SK-N-SH (cell line): ENCODE measurements at regions not wholly inside any gene's neighbourhood (a gene's known extent, or its start where the extent isn't known, plus 50 kb on each side); places are given as distances from the start of the nearest gene placed in this dataset.
A peak's percentile ranks its signal among the peaks of the same experiment; 100 is the strongest.

Experiments used
- CTCF ChIA-PET: fragments of 300-600, 350-600 bp; formaldehyde crosslinking; extraction: SDS; loops from one replicate; lab custom pipeline; 2021; lab: Yijun Ruan, JAX
- POLR2A ChIA-PET: fragments of 350-600 bp; sonication (Branson Sonifier 250); formaldehyde crosslinking; extraction: SDS; loops from one replicate; lab custom pipeline; 2020; ENCODE audit warnings: antibody characterized with exemption, inconsistent platforms; lab: Yijun Ruan, JAX
- DNase-seq: peaks from one replicate; pipeline ENCODE4 v3.0.0; 2012
- H2AFZ ChIP-seq: fragments of 200-600 bp; sonication (generic); 2 replicates; pipeline ENCODE4 v1.8.1; 2016; ENCODE audit warnings: antibody characterized with exemption, mild to moderate bottlenecking, low read depth
- H3F3A ChIP-seq: fragments of 200-600 bp; sonication (generic); replicated peaks from 2 replicates; pipeline ENCODE3; 2016; ENCODE audit warnings: antibody characterized with exemption, mild to moderate bottlenecking; ENCODE audit not compliant: insufficient read depth
- H3K27ac ChIP-seq, 2 experiments: fragments of 200-500 bp in 1 of 2; fragments of 200-600 bp in 1 of 2; sonication (Bioruptor generic) in 1 of 2; sonication (generic), shearing (Covaris generic) in 1 of 2; 2 replicates each; pipeline versions ENCODE4 v1.5.1 to v1.6.1; 2014 to 2016; ENCODE audit warnings: low read depth in 2 of 2, inconsistent platforms in 1 of 2, low read length in 1 of 2, mild to moderate bottlenecking in 1 of 2, mixed read lengths in 1 of 2
- H3K27me3 ChIP-seq: fragments of 200-600 bp; sonication (generic), shearing (Covaris generic); 2 replicates; pipeline ENCODE4 v1.6.1; 2016; ENCODE audit warnings: mixed run types; ENCODE audit not compliant: insufficient read depth
- H3K36me3 ChIP-seq, 2 experiments: fragments of 200-500 bp in 1 of 2; fragments of 200-600 bp in 1 of 2; sonication (Bioruptor generic) in 1 of 2; sonication (generic) in 1 of 2; replicated peaks in 1 of 2; 2 replicates each; pipeline versions ENCODE3 to v1.5.1; 2014 to 2016; ENCODE audit warnings: low read length in 1 of 2, mild to moderate bottlenecking in 1 of 2; ENCODE audit not compliant: insufficient read depth in 2 of 2, control insufficient read depth in 1 of 2
- H3K4me1 ChIP-seq, 2 experiments: fragments of 200-500 bp in 1 of 2; fragments of 200-600 bp in 1 of 2; sonication (Bioruptor generic) in 1 of 2; sonication (generic), shearing (Covaris generic) in 1 of 2; 2 replicates each; pipeline versions ENCODE4 v1.5.1 to v1.6.1; 2014 to 2016; ENCODE audit warnings: low read depth in 1 of 2, low read length in 1 of 2, mixed run types in 1 of 2; ENCODE audit not compliant: insufficient read depth in 2 of 2, control insufficient read depth in 1 of 2
- H3K4me2 ChIP-seq: fragments of 200-600 bp; sonication (generic), shearing (Covaris generic); 2 replicates; pipeline ENCODE4 v1.6.1; 2017; ENCODE audit warnings: mixed run types
- H3K4me3 ChIP-seq, 2 experiments: fragments of 200-500 bp in 1 of 2; fragments of 200-600 bp in 1 of 2; sonication (Bioruptor generic) in 1 of 2; sonication (generic), shearing (Covaris generic) in 1 of 2; 2 replicates each; pipeline versions ENCODE4 v1.5.1 to v1.8.1; 2014 to 2016; ENCODE audit warnings: low read depth in 2 of 2, inconsistent platforms in 1 of 2, low read length in 1 of 2, mild to moderate bottlenecking in 1 of 2, mixed read lengths in 1 of 2, moderate library complexity in 1 of 2
- H3K79me2 ChIP-seq: fragments of 200-600 bp; sonication (generic); 2 replicates; pipeline ENCODE4 v1.8.1; 2017; ENCODE audit warnings: mild to moderate bottlenecking; ENCODE audit not compliant: insufficient read depth
- H3K9ac ChIP-seq: fragments of 200-600 bp; sonication (generic); 2 replicates; pipeline ENCODE4 v1.6.1; 2017; ENCODE audit warnings: mixed run types
- H3K9me2 ChIP-seq: fragments of 200-600 bp; sonication (generic); 2 replicates; pipeline ENCODE4 v1.6.1; 2017; ENCODE audit warnings: mixed run types
- H3K9me3 ChIP-seq: fragments of 200-600 bp; sonication (generic); 2 replicates; pipeline ENCODE4 v1.6.1; 2017; ENCODE audit warnings: mixed run types, mild to moderate bottlenecking, moderate library complexity
- H4K20me1 ChIP-seq: fragments of 200-600 bp; sonication (generic); 2 replicates; pipeline ENCODE4 v1.6.1; 2017; ENCODE audit warnings: mild to moderate bottlenecking, mixed run types; ENCODE audit not compliant: insufficient read depth
- CHD2 ChIP-seq: fragments of 150-350 bp; IDR thresholded peaks from 2 replicates; pipeline ENCODE4 v1.6.1; 2018; ENCODE audit warnings: low read length; ENCODE audit not compliant: partially characterized antibody
- EZH2phosphoT487 ChIP-seq: fragments of 200-600 bp; sonication (generic); IDR thresholded peaks from 2 replicates; pipeline ENCODE4 v1.6.1; 2017; ENCODE audit warnings: low read depth, mixed run types, mild to moderate bottlenecking, antibody characterized with exemption, moderate library complexity, borderline replicate concordance
- FOSL2 ChIP-seq: IDR thresholded peaks from 2 replicates; pipeline ENCODE4 v1.4.0; 2012; ENCODE audit warnings: low read depth, mild to moderate bottlenecking, moderate library complexity, borderline replicate concordance
- FOXJ3 ChIP-seq: sonication (generic); formaldehyde crosslinking; IDR thresholded peaks from 2 replicates; pipeline ENCODE4 v1.5.1; 2020; ENCODE audit warnings: mild to moderate bottlenecking, missing genetic modification reagents
- IRF3 ChIP-seq: fragments of 150-350 bp; IDR thresholded peaks from 2 replicates; pipeline ENCODE4 v1.6.1; 2016; ENCODE audit warnings: mild to moderate bottlenecking, low read depth, low read length
- PBX3 ChIP-seq: IDR thresholded peaks from 2 replicates; pipeline ENCODE4; 2012
- REST ChIP-seq: IDR thresholded peaks from 2 replicates; pipeline ENCODE4 v1.6.1; 2012; ENCODE audit warnings: mild to moderate bottlenecking, low read depth, low read length, moderate library complexity
- RXRA ChIP-seq: IDR thresholded peaks from 2 replicates; pipeline ENCODE4 v1.4.0; 2012; ENCODE audit warnings: low read depth, mild to moderate bottlenecking, borderline replicate concordance
- SMC3 ChIP-seq: IDR thresholded peaks from 2 replicates; pipeline ENCODE4 v1.6.1; 2012; ENCODE audit warnings: low read depth, low read length, improper control_type of control experiment
- TEAD4 ChIP-seq: IDR thresholded peaks from 2 replicates; pipeline ENCODE4 v1.4.0; 2012; ENCODE audit warnings: mild to moderate bottlenecking, borderline replicate concordance; ENCODE audit not compliant: insufficient read depth
- WGBS: methylation state at CpG from one replicate; pipeline ENCODE4 v1.1.6; 2017; ENCODE audit warnings: low lambda C conversion rate; 5-methylcytosine and 5-hydroxymethylcytosine counted together

GRCh38 chr2:41927581-41928264, 120.1 kb upstream of the PKDCC start:
- Histone ChIP-seq H3K4me3 (no peak overlapping the region), H3K9me2 (no peaks in the 10 kb centered on the region), H3F3A (no peaks in the 10 kb centered on the region), H3K4me1 (peaks cover 2 to 49% of the 10 kb centered on the region in 2 experiments; a peak in 2 of 4 replicates), H3K4me2 (no peak overlapping the region), H3K27me3 (no peaks in the 10 kb centered on the region; the same call in 1 of the 2 replicates), H3K27ac (peak overlapping the region in 1 of 2 experiments; percentile 18; a peak in 1 of 4 replicates), H3K9me3 (no peaks in the 10 kb centered on the region), H3K36me3 (no peaks in the 10 kb centered on the region), H3K9ac (no peak overlapping the region), H4K20me1 (no peaks in the 10 kb centered on the region), H2AFZ (no peak overlapping the region), H3K79me2 (no peaks in the 10 kb centered on the region)
- no peak for DNase-seq
- CTCF ChIA-PET: interaction anchor here (0.7 to 2.9 kb wide), 8 partner anchors 8 to 158 kb away, joined by 3 to 17 read pairs (median 5); no protein-coding TSS in a partner anchor
- POLR2A ChIA-PET: interaction anchor here (0.8 to 1.0 kb wide), 3 partner anchors 20 to 119 kb away, joined by 3 to 4 read pairs (median 4); no protein-coding TSS in a partner anchor
- no peak for TF ChIP-seq SMC3
- no peak for TF ChIP-seq IRF3
- TF ChIP-seq RXRA: no peak
- TF ChIP-seq EZH2phosphoT487: no peak
- no peak for TF ChIP-seq TEAD4
- TF ChIP-seq REST: no peak
- no peak for TF ChIP-seq FOXJ3 (CRISPR knock-in tag)
- TF ChIP-seq FOSL2: no peak
- 72% methylated on average over 10 of the region's 10 CpGs for WGBS

DNA sequence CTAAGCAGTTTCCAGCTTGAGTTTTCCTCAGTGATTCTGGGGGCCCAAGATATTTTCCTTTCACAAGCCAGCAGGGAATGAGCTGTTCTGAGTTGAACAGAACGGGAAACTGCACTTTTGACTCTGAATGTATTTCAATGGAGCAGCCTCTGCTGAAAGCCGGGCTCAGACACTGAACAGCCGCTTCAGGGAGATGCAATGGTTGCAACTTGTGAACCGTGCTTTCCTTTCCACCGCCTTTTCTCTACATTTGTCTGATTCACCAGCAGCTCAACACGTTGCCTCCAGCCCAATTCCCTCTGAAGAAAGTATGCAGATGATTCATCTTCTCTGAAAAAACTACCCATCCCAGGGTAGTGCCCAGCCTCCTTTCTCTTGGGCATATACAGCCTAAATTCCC, 119.3 kb upstream of the PKDCC start:
- Histone ChIP-seq H3K4me2 (no peak overlapping the region), H3K4me1 (peaks cover 3 to 53% of the 10 kb centered on the region in 2 experiments; a peak in 3 of 4 replicates), H3K27ac (no peak overlapping the region), H2AFZ (no peak overlapping the region), H4K20me1 (no peaks in the 10 kb centered on the region), H3K9me3 (no peaks in the 10 kb centered on the region), H3K36me3 (no peaks in the 10 kb centered on the region), H3K27me3 (no peaks in the 10 kb centered on the region; the same call in 1 of the 2 replicates), H3F3A (no peaks in the 10 kb centered on the region), H3K9me2 (no peaks in the 10 kb centered on the region), H3K9ac (no peak overlapping the region), H3K4me3 (no peak overlapping the region), H3K79me2 (no peaks in the 10 kb centered on the region)
- CTCF ChIA-PET: interaction anchor here (1.0 to 2.9 kb wide), 3 partner anchors 46 to 158 kb away, joined by 3 to 12 read pairs (median 5); no protein-coding TSS in a partner anchor
- no peak for DNase-seq
- POLR2A ChIA-PET: interaction anchor here (1.0 kb wide), 1 partner anchor 19 kb away, joined by 3 read pairs; no protein-coding TSS in a partner anchor
- no peak for TF ChIP-seq FOXJ3 (CRISPR knock-in tag)
- TF ChIP-seq FOSL2: peak; percentile 21; the same call in 1 of the 2 replicates
- no peak for TF ChIP-seq CHD2
- no peak for TF ChIP-seq PBX3
- WGBS: 34% methylated on average over 6 of the region's 6 CpGs
